ENCODE measurements at regions not wholly inside any gene's neighbourhood (a gene's known extent, or its start where the extent isn't known, plus 50 kb on each side); places are given as distances from the start of the nearest gene placed in this dataset.

- no peak for TF ChIP-seq CTCF (IDR thresholded peaks at IDR 0.05; ENCODE audit: low read depth, low read length)
- no peak for DNase-seq (ENCODE audit: low read depth, low spot score)
- H3K4me3 ChIP-seq (ENCODE audit: low read depth, low read length) = no peak overlapping the region
- in situ Hi-C loops (cut with HindIII; ENCODE audit: low sequenced_read_pairs) = no loop called here
Observed at GRCh38 chr3:81923038-81923437, 161.6 kb upstream of the GBE1 start.

- in situ Hi-C loops (cut with HindIII; ENCODE audit: low sequenced_read_pairs) = no loop called here
- no peak for DNase-seq (ENCODE audit: low read depth, low spot score)
- no peak for TF ChIP-seq CTCF (IDR thresholded peaks at IDR 0.05; ENCODE audit: low read depth, low read length)
- H3K4me3 ChIP-seq (ENCODE audit: low read depth, low read length) = no peak overlapping the region
Observed at GRCh38 chr3:81922404-81922803, 161.0 kb upstream of the GBE1 start.

- in situ Hi-C loops (cut with HindIII; ENCODE audit: low sequenced_read_pairs) = no loop called here
- H3K4me3 ChIP-seq (ENCODE audit: low read depth, low read length) = no peak overlapping the region
- no peak for TF ChIP-seq CTCF (IDR thresholded peaks at IDR 0.05; ENCODE audit: low read depth, low read length)
- DNase-seq (ENCODE audit: low read depth, low spot score) = no peak
Observed at GRCh38 chr3:81920816-81921215, 159.4 kb upstream of the GBE1 start.

- TF ChIP-seq CTCF (IDR thresholded peaks at IDR 0.05; ENCODE audit: low read depth, low read length) = no peak
- in situ Hi-C loops (cut with HindIII; ENCODE audit: low sequenced_read_pairs) = no loop called here
- DNase-seq (ENCODE audit: low read depth, low spot score) = no peak
- H3K4me3 ChIP-seq (ENCODE audit: low read depth, low read length) = no peak overlapping the region
Observed at GRCh38 chr3:81916890-81917289, 155.4 kb upstream of the GBE1 start.

GRCh38 chr3:81913886-81914663 is 152.6 kb upstream of the GBE1 start:
- no peak for DNase-seq (ENCODE audit: low read depth, low spot score)
- no peak overlapping the region for H3K4me3 ChIP-seq (ENCODE audit: low read depth, low read length)
- TF ChIP-seq CTCF (IDR thresholded peaks at IDR 0.05; ENCODE audit: low read depth, low read length) = no peak
- in situ Hi-C loops (cut with HindIII; ENCODE audit: low sequenced_read_pairs) = no loop called here

GRCh38 chr3:81911221-81911620 is 149.8 kb upstream of the GBE1 start:
- TF ChIP-seq CTCF (IDR thresholded peaks at IDR 0.05; ENCODE audit: low read depth, low read length) = no peak

More at GRCh38 chr3:81911221-81911620, 149.8 kb upstream of the GBE1 start:
- in situ Hi-C loops (cut with HindIII; ENCODE audit: low sequenced_read_pairs) = no loop called here
- DNase-seq (ENCODE audit: low read depth, low spot score) = no peak
- H3K4me3 ChIP-seq (ENCODE audit: low read depth, low read length) = no peak overlapping the region

Measured in astrocyte of the spinal cord (primary cell).